IMR-90 (cell line): ENCODE measurements at regions not wholly inside any gene's neighbourhood (a gene's known extent, or its start where the extent isn't known, plus 50 kb on each side); places are given as distances from the start of the nearest gene placed in this dataset.
A peak's percentile ranks its signal among the peaks of the same experiment; 100 is the strongest.

Source experiments
- ATAC-seq: fragments of 200-7000 bp; cut with Tn5 transposase; 2 replicates; pipeline ENCODE4 v1.9.1; 2020; ENCODE audit warnings: low read depth, mild to moderate bottlenecking, moderate library complexity
- BruUV-seq: library from RNA; stranded (reverse); fragments of 400-500 nt; replicated peaks from 2 replicates; lab custom pipeline; 2021; lab: Mats Ljungman, UMichigan
- CTCF ChIA-PET: fragments of 300-600 bp; formaldehyde crosslinking; extraction: SDS; loops from one replicate; lab custom pipeline; 2021; ENCODE audit warnings: antibody characterized with exemption; lab: Yijun Ruan, JAX
- POLR2A ChIA-PET: fragments of 300-600 bp; sonication (Branson Sonifier 250); formaldehyde crosslinking; loops from one replicate; lab custom pipeline; 2022; ENCODE audit warnings: antibody characterized with exemption; ENCODE audit not compliant: unreplicated experiment; lab: Charles Lee
- DNase-seq: peaks from one replicate; pipeline ENCODE4 v3.0.0; 2013
- H2AFZ ChIP-seq: replicated peaks from 2 replicates; pipeline ENCODE3; 2013; ENCODE audit warnings: low read length, mild to moderate bottlenecking; ENCODE audit not compliant: poor library complexity
- H2AK5ac ChIP-seq: 2 replicates; pipeline ENCODE4 v1.6.1; 2013; ENCODE audit warnings: low read depth, low read length, inconsistent platforms
- H2AK9ac ChIP-seq: replicated peaks from 2 replicates; pipeline ENCODE3; 2013; ENCODE audit warnings: mild to moderate bottlenecking, low read depth, low read length, moderate library complexity; ENCODE audit not compliant: poor library complexity
- H2BK120ac ChIP-seq: 2 replicates; pipeline ENCODE4 v1.6.1; 2013; ENCODE audit warnings: low read depth, low read length, inconsistent platforms
- H2BK15ac ChIP-seq: 3 replicates; pipeline ENCODE4 v1.6.1; 2013; ENCODE audit warnings: low read depth, low read length, inconsistent platforms
- H2BK20ac ChIP-seq: 2 replicates; pipeline ENCODE4 v1.6.1; 2013; ENCODE audit warnings: low read depth, mild to moderate bottlenecking, inconsistent platforms, low read length, moderate library complexity
- H2BK5ac ChIP-seq: 2 replicates; pipeline ENCODE4 v1.6.1; 2013; ENCODE audit warnings: mild to moderate bottlenecking, low read depth, low read length, inconsistent platforms; ENCODE audit not compliant: poor library complexity, severe bottlenecking
- H3K14ac ChIP-seq: replicated peaks from 2 replicates; pipeline ENCODE4 v1.6.1; 2013; ENCODE audit warnings: low read depth, low read length, inconsistent platforms
- H3K18ac ChIP-seq: 2 replicates; pipeline ENCODE4 v1.6.1; 2013; ENCODE audit warnings: low read depth, low read length, control low read depth
- H3K23ac ChIP-seq: 2 replicates; pipeline ENCODE4 v1.6.1; 2013; ENCODE audit warnings: low read depth, low read length, inconsistent platforms
- H3K27ac ChIP-seq: 2 replicates; pipeline ENCODE4 v1.5.1; 2013; ENCODE audit warnings: mild to moderate bottlenecking, control low read depth, low read length; ENCODE audit not compliant: insufficient read depth
- H3K27me3 ChIP-seq: 2 replicates; pipeline ENCODE4 v1.6.1; 2013; ENCODE audit warnings: low read length; ENCODE audit not compliant: control insufficient read depth, insufficient read depth
- H3K36me3 ChIP-seq: 2 replicates; pipeline ENCODE4 v1.6.1; 2013; ENCODE audit warnings: low read length, mixed read lengths; ENCODE audit not compliant: control insufficient read depth, insufficient read depth
- H3K4ac ChIP-seq: 2 replicates; pipeline ENCODE4 v1.6.1; 2013; ENCODE audit warnings: low read depth, low read length, inconsistent platforms
- H3K4me1 ChIP-seq: 2 replicates; pipeline ENCODE4 v1.6.1; 2013; ENCODE audit warnings: low read length, mixed read lengths; ENCODE audit not compliant: control insufficient read depth, insufficient read depth
- H3K4me2 ChIP-seq: 2 replicates; pipeline ENCODE4 v1.6.1; 2013; ENCODE audit warnings: low read depth, mild to moderate bottlenecking, control low read depth, low read length, moderate library complexity
- H3K4me3 ChIP-seq: 2 replicates; pipeline ENCODE4 v1.5.1; 2013; ENCODE audit warnings: low read depth, mild to moderate bottlenecking, control low read depth, low read length, moderate library complexity; ENCODE audit not compliant: insufficient read depth
- H3K56ac ChIP-seq: 2 replicates; pipeline ENCODE4 v1.6.1; 2013; ENCODE audit warnings: low read length, inconsistent platforms; ENCODE audit not compliant: insufficient read depth; ENCODE audit errors: extremely low read depth
- H3K79me1 ChIP-seq, 2 experiments: 2 replicates each; pipeline ENCODE4 v1.6.1; 2013; ENCODE audit warnings: low read length in 2 of 2, inconsistent platforms in 1 of 2, low read depth in 1 of 2
- H3K9ac ChIP-seq: 2 replicates; pipeline ENCODE4 v1.6.1; 2013; ENCODE audit warnings: low read depth, low read length, control low read depth
- H3K9me1 ChIP-seq: 2 replicates; pipeline ENCODE4 v1.6.1; 2013; ENCODE audit warnings: low read length, inconsistent platforms; ENCODE audit not compliant: insufficient read depth
- H3K9me3 ChIP-seq: 2 replicates; pipeline ENCODE4 v1.6.1; 2013; ENCODE audit warnings: low read length; ENCODE audit not compliant: control insufficient read depth, insufficient read depth
- H4K20me1 ChIP-seq: 2 replicates; pipeline ENCODE4 v1.6.1; 2013; ENCODE audit warnings: low read length, inconsistent platforms; ENCODE audit not compliant: insufficient read depth
- H4K5ac ChIP-seq: 2 replicates; pipeline ENCODE4 v1.6.1; 2013; ENCODE audit warnings: mild to moderate bottlenecking, low read depth, low read length, control low read depth
- H4K8ac ChIP-seq, 2 experiments: 2 replicates each; pipeline ENCODE4 v1.6.1; 2013; ENCODE audit warnings: low read depth in 2 of 2, low read length in 2 of 2, control low read depth in 1 of 2, inconsistent platforms in 1 of 2
- H4K91ac ChIP-seq: 2 replicates; pipeline ENCODE4 v1.6.1; 2013; ENCODE audit warnings: low read depth, low read length, inconsistent platforms; ENCODE audit not compliant: insufficient read depth
- BHLHE40 ChIP-seq: fragments of 150-350 bp; IDR thresholded peaks from 2 replicates; pipeline ENCODE4 v1.6.1; 2016; ENCODE audit warnings: mild to moderate bottlenecking, low read depth, low read length
- CEBPB ChIP-seq: IDR thresholded peaks from 2 replicates; pipeline ENCODE4 v1.6.1; 2012; ENCODE audit warnings: low read depth, low read length, improper control_type of control experiment
- FOS ChIP-seq: fragments of 150-350 bp; IDR thresholded peaks from 2 replicates; pipeline ENCODE4 v1.6.1; 2016; ENCODE audit warnings: low read depth, low read length
- MAFK ChIP-seq: IDR thresholded peaks from 2 replicates; pipeline ENCODE4 v1.6.1; 2012; ENCODE audit warnings: low read depth, low read length, improper control_type of control experiment
- MXI1 ChIP-seq: IDR thresholded peaks from 2 replicates; pipeline ENCODE4 v1.6.1; 2012; ENCODE audit warnings: low read depth, mild to moderate bottlenecking, low read length, moderate library complexity, borderline replicate concordance
- NFE2L2 ChIP-seq: fragments of 150-350 bp; IDR thresholded peaks from 2 replicates; pipeline ENCODE4 v1.6.1; 2016; ENCODE audit warnings: low read depth, mild to moderate bottlenecking, low read length
- RFX5 ChIP-seq: IDR thresholded peaks from 2 replicates; pipeline ENCODE4 v1.8.0; 2012; ENCODE audit warnings: low read depth, mild to moderate bottlenecking, low read length, moderate library complexity
- SMC3 ChIP-seq: fragments of 150-350 bp; IDR thresholded peaks from 2 replicates; pipeline ENCODE4 v1.6.1; 2016; ENCODE audit warnings: low read depth, mild to moderate bottlenecking, antibody characterized with exemption, low read length, moderate library complexity
- WGBS, 2 experiments: methylation state at CpG; one replicate each; pipeline versions ENCODE4 v1.1.5 to v1.1.7; 2013; ENCODE audit warnings: missing lambda C conversion rate in 2 of 2; ENCODE audit not compliant: insufficient read length in 1 of 2; ENCODE audit errors: extremely low coverage in 2 of 2; 5-methylcytosine and 5-hydroxymethylcytosine counted together
- dilution Hi-C: fragments of 300-500 bp; cut with HindIII; formaldehyde crosslinking; loops from one replicate; pipeline ENCODE4 v1.14.3; 2018; ENCODE audit warnings: low sequenced_read_pairs; ENCODE audit not compliant: unreplicated experiment
- in situ Hi-C: fragments of 300-500 bp; cut with MboI; formaldehyde crosslinking; loops from 3 replicates; pipeline ENCODE4 v1.14.3; 2019; ENCODE audit warnings: low sequenced_read_pairs, inconsistent platforms, mixed read lengths
- intact Hi-C: fragments of 100-400 bp; cut with micrococcal nuclease; formaldehyde crosslinking; loops from 2 replicates; pipeline ENCODE4 v1.10.0; 2022
- TF ChIP-seq, protein P1 (sequence below): conservative IDR thresholded peaks from 2 replicates; pipeline ENCODE4 v1.5.1; 2012; ENCODE audit warnings: mild to moderate bottlenecking, low read depth, low read length, improper control_type of control experiment
- TF ChIP-seq, protein P2 (sequence below): fragments of 150-350 bp; IDR thresholded peaks from 2 replicates; pipeline ENCODE4 v1.6.1; 2016; ENCODE audit warnings: low read depth, mild to moderate bottlenecking, low read length, moderate library complexity, borderline replicate concordance
- TF ChIP-seq, protein P3 (sequence below): fragments of 150-350 bp; IDR thresholded peaks from 2 replicates; pipeline ENCODE4 v1.6.1; 2017; ENCODE audit warnings: mild to moderate bottlenecking, antibody characterized with exemption, low read length, low read depth

DNA sequence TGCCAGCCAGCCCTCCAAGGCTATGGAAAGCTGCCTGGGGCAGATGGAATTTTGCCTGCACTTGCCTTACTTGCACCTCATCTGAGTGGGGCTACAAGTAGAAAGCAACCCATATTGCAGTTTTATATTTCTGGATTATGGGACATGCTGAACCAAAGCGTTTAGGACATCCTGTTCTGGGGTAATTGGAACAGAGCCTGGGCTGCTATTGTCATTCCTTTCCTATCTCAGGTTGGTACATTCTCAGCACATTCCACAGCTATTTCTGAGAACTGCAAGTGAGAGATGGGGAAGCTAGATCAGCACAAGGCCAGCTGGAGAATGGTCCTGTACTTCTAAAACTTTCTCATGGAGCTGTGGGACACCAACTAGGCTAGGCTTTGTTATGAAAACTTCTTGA is 713.8 kb downstream of the KCNT2 start:
- no peak overlapping the region for H3K4me2 ChIP-seq
- dilution Hi-C loops: no loop called here
- H3K56ac ChIP-seq: no peak overlapping the region
- no peak overlapping the region for H2AK9ac ChIP-seq
- no peak overlapping the region for H3K18ac ChIP-seq
- no peak overlapping the region for H4K91ac ChIP-seq
- no peaks in the 10 kb centered on the region for H3K4me1 ChIP-seq
- H3K9me1 ChIP-seq: no peaks in the 10 kb centered on the region
- intact Hi-C loops: no loop called here
- no peak overlapping the region for H3K4ac ChIP-seq
- H3K4me3 ChIP-seq: no peak overlapping the region
- H3K79me1 ChIP-seq: no peaks in the 10 kb centered on the region
- BruUV-seq: no TSS peak
- ATAC-seq (no peak), DNase-seq (peak; percentile 1)
- WGBS, 2 experiments: no CpG with 5 or more reads among the region's 1 CpG
- no peak overlapping the region for H2AFZ ChIP-seq
- H3K36me3 ChIP-seq: no peaks in the 10 kb centered on the region
- POLR2A ChIA-PET: no interaction called here
- no peak overlapping the region for H4K5ac ChIP-seq
- no peak overlapping the region for H3K23ac ChIP-seq
- TF ChIP-seq, protein P1, sequence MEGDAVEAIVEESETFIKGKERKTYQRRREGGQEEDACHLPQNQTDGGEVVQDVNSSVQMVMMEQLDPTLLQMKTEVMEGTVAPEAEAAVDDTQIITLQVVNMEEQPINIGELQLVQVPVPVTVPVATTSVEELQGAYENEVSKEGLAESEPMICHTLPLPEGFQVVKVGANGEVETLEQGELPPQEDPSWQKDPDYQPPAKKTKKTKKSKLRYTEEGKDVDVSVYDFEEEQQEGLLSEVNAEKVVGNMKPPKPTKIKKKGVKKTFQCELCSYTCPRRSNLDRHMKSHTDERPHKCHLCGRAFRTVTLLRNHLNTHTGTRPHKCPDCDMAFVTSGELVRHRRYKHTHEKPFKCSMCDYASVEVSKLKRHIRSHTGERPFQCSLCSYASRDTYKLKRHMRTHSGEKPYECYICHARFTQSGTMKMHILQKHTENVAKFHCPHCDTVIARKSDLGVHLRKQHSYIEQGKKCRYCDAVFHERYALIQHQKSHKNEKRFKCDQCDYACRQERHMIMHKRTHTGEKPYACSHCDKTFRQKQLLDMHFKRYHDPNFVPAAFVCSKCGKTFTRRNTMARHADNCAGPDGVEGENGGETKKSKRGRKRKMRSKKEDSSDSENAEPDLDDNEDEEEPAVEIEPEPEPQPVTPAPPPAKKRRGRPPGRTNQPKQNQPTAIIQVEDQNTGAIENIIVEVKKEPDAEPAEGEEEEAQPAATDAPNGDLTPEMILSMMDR: no peak
- TF ChIP-seq BHLHE40 (no peak), MAFK (no peak), CEBPB (no peak), FOS (no peak), RFX5 (no peak), SMC3 (no peak), NFE2L2 (no peak), MXI1 (no peak)
- TF ChIP-seq, protein P2, sequence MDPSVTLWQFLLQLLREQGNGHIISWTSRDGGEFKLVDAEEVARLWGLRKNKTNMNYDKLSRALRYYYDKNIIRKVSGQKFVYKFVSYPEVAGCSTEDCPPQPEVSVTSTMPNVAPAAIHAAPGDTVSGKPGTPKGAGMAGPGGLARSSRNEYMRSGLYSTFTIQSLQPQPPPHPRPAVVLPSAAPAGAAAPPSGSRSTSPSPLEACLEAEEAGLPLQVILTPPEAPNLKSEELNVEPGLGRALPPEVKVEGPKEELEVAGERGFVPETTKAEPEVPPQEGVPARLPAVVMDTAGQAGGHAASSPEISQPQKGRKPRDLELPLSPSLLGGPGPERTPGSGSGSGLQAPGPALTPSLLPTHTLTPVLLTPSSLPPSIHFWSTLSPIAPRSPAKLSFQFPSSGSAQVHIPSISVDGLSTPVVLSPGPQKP: no peak
- TF ChIP-seq, protein P3, sequence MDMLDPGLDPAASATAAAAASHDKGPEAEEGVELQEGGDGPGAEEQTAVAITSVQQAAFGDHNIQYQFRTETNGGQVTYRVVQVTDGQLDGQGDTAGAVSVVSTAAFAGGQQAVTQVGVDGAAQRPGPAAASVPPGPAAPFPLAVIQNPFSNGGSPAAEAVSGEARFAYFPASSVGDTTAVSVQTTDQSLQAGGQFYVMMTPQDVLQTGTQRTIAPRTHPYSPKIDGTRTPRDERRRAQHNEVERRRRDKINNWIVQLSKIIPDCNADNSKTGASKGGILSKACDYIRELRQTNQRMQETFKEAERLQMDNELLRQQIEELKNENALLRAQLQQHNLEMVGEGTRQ: no peak
- no peak overlapping the region for H3K14ac ChIP-seq
- CTCF ChIA-PET: no interaction called here
- no peak overlapping the region for H4K8ac ChIP-seq
- H2AK5ac ChIP-seq: no peak overlapping the region
- H3K27ac ChIP-seq: no peak overlapping the region
- no peak overlapping the region for H2BK15ac ChIP-seq
- H4K20me1 ChIP-seq: no peaks in the 10 kb centered on the region
- no peak overlapping the region for H2BK5ac ChIP-seq
- in situ Hi-C loops: no loop called here
- no peak overlapping the region for H2BK120ac ChIP-seq
- no peak overlapping the region for H3K9ac ChIP-seq
- no peak overlapping the region for H2BK20ac ChIP-seq
- H3K27me3 ChIP-seq: no peaks in the 10 kb centered on the region
- H3K9me3 ChIP-seq: peaks cover 2% of the 10 kb centered on the region; the same call in 1 of the 2 replicates
